HepG2 (cell line): ENCODE measurements at regions not wholly inside any gene's neighbourhood (a gene's known extent, or its start where the extent isn't known, plus 50 kb on each side); places are given as distances from the start of the nearest gene placed in this dataset.

Experiments used
- ATAC-seq: fragments of 200-7000 bp; cut with Tn5 transposase; 3 replicates; pipeline ENCODE4 v1.9.1; 2020; ENCODE audit warnings: mild to moderate bottlenecking, moderate library complexity
- BruUV-seq: library from RNA; stranded (reverse); fragments of 400-500 nt; replicated peaks from 2 replicates; lab custom pipeline; 2021; lab: Mats Ljungman, UMichigan
- CTCF ChIA-PET: fragments of 300-600 bp; formaldehyde crosslinking; extraction: SDS; loops from one replicate; lab custom pipeline; 2021; ENCODE audit warnings: low total read pairs, inconsistent platforms, low intra/inter-chr PET ratio; lab: Yijun Ruan, JAX
- POLR2A ChIA-PET: fragments of 350-600 bp; sonication (Branson Sonifier 250); formaldehyde crosslinking; loops from one replicate; lab custom pipeline; 2020; ENCODE audit warnings: antibody characterized with exemption, inconsistent platforms; lab: Yijun Ruan, JAX
- DNase-seq: peaks from one replicate; pipeline ENCODE4 v3.0.0-alpha.2; 2015; ENCODE audit warnings: low spot score
- FAIRE-seq: peaks from 3 replicates; lab custom pipeline; 2011; peaks lifted over from hg19 to GRCh38; lab: Jason Lieb, UNC
- H2AFZ ChIP-seq: one replicate; pipeline ENCODE4 v1.6.1; 2011; ENCODE audit warnings: low read length, inconsistent platforms
- H3K27ac ChIP-seq: fragments of 300-600 bp; 3 replicates; pipeline ENCODE4 v1.8.0; 2011; ENCODE audit warnings: mixed run types, mild to moderate bottlenecking, mixed read lengths, low read length, inconsistent platforms; ENCODE audit not compliant: insufficient read depth; ENCODE audit errors: extremely low read length
- H3K27me3 ChIP-seq, 2 experiments: fragments of 200-600 bp in 1 of 2; 2 replicates in 1 of 2; 3 replicates in 1 of 2; pipeline versions ENCODE4 v1.6.0 to v1.8.0; 2011; ENCODE audit warnings: low read length in 2 of 2, mild to moderate bottlenecking in 2 of 2, moderate library complexity in 2 of 2, inconsistent platforms in 1 of 2; ENCODE audit not compliant: insufficient read depth in 2 of 2, control insufficient read depth in 1 of 2
- H3K36me3 ChIP-seq, 2 experiments: fragments of 200-600 bp in 1 of 2; replicated peaks in 1 of 2; 2 replicates in 1 of 2; 3 replicates in 1 of 2; pipeline versions ENCODE4 v1.5.1 to v1.8.0; 2011; ENCODE audit warnings: low read length in 2 of 2, inconsistent platforms in 1 of 2; ENCODE audit not compliant: insufficient read depth in 2 of 2, control insufficient read depth in 1 of 2
- H3K4me1 ChIP-seq: 2 replicates; pipeline ENCODE4 v1.5.1; 2012; ENCODE audit warnings: low read length, inconsistent platforms; ENCODE audit not compliant: insufficient read depth
- H3K4me2 ChIP-seq: 2 replicates; pipeline ENCODE4 v1.6.0; 2011; ENCODE audit warnings: low read depth, low read length, inconsistent platforms
- H3K4me3 ChIP-seq, 3 experiments: fragments of 200-600 bp in 1 of 3; sonication (generic), shearing (Covaris generic) in 1 of 3; replicated peaks in 1 of 3; 2 replicates each; pipeline ENCODE4 v1.5.1; 2011 to 2016; ENCODE audit warnings: low read length in 3 of 3, inconsistent platforms in 2 of 3, low read depth in 2 of 3, mild to moderate bottlenecking in 2 of 3, control low read depth in 1 of 3, mixed read lengths in 1 of 3; ENCODE audit not compliant: insufficient read depth in 1 of 3
- H3K79me2 ChIP-seq: one replicate; pipeline ENCODE4 v1.6.1; 2011; ENCODE audit warnings: low read length, inconsistent platforms; ENCODE audit not compliant: insufficient read depth
- H3K9ac ChIP-seq: 2 replicates; pipeline ENCODE4 v1.6.0; 2011; ENCODE audit warnings: mild to moderate bottlenecking, low read depth, low read length, inconsistent platforms; ENCODE audit not compliant: insufficient read depth
- H3K9me3 ChIP-seq: 2 replicates; pipeline ENCODE4 v1.5.1; 2012; ENCODE audit warnings: mild to moderate bottlenecking, low read length
- H4K20me1 ChIP-seq: 2 replicates; pipeline ENCODE4 v1.6.0; 2011; ENCODE audit warnings: inconsistent platforms, mild to moderate bottlenecking, low read length, moderate library complexity; ENCODE audit not compliant: insufficient read depth
- ARHGAP35 ChIP-seq: sonication (generic); formaldehyde crosslinking; IDR thresholded peaks from 2 replicates; pipeline ENCODE4 v1.9.0; 2022; ENCODE audit warnings: mild to moderate bottlenecking, inconsistent platforms, moderate library complexity, missing genetic modification reagents, borderline replicate concordance
- MEIS2 ChIP-seq: sonication (generic); formaldehyde crosslinking; IDR thresholded peaks from 2 replicates; pipeline ENCODE4 v1.9.0; 2021; ENCODE audit warnings: mild to moderate bottlenecking, missing genetic modification reagents
- NFIB ChIP-seq: sonication (generic); formaldehyde crosslinking; IDR thresholded peaks from 2 replicates; pipeline ENCODE4 v1.9.0; 2021; ENCODE audit warnings: missing genetic modification reagents, mild to moderate bottlenecking, borderline replicate concordance
- SP4 ChIP-seq: sonication (generic); formaldehyde crosslinking; IDR thresholded peaks from 2 replicates; pipeline ENCODE4 v1.8.1; 2023; ENCODE audit warnings: mild to moderate bottlenecking, missing genetic modification reagents
- TFDP1 ChIP-seq: IDR thresholded peaks from 2 replicates; pipeline ENCODE4 v1.6.1; 2016; ENCODE audit warnings: missing compliant biosample characterization, missing genetic modification reagents, borderline replicate concordance
- TFE3 ChIP-seq: IDR thresholded peaks from 2 replicates; pipeline ENCODE4 v1.6.1; 2016
- THYN1 ChIP-seq: sonication (generic); formaldehyde crosslinking; IDR thresholded peaks from 2 replicates; pipeline ENCODE4 v1.8.1; 2023; ENCODE audit warnings: low read depth, mild to moderate bottlenecking, moderate library complexity, missing genetic modification reagents, borderline replicate concordance
- ZNF710 ChIP-seq: sonication (generic); formaldehyde crosslinking; IDR thresholded peaks from 2 replicates; pipeline ENCODE4 v1.5.0; 2020; ENCODE audit warnings: mild to moderate bottlenecking, missing genetic modification reagents, borderline replicate concordance
- ZNF75D ChIP-seq: sonication (generic); formaldehyde crosslinking; IDR thresholded peaks from 2 replicates; pipeline ENCODE4 v1.8.1; 2023; ENCODE audit warnings: missing genetic modification reagents, mild to moderate bottlenecking, borderline replicate concordance
- WGBS: methylation state at CpG from one replicate; pipeline ENCODE4 v1.1.6; 2017; ENCODE audit warnings: low lambda C conversion rate; 5-methylcytosine and 5-hydroxymethylcytosine counted together
- in situ Hi-C: cut with HindIII; loops from 2 replicates; pipeline ENCODE4 v1.10.0; 2017; ENCODE audit warnings: low pct_unique_long_range_greater_than_20kb; ENCODE audit not compliant: extremely low pct_ligation_motif_present
- intact Hi-C: fragments of 100-400 bp; cut with micrococcal nuclease; formaldehyde crosslinking; loops from one replicate; pipeline ENCODE4 v1.10.0; 2022; ENCODE audit not compliant: unreplicated experiment

- TF ChIP-seq ARHGAP35 (CRISPR knock-in tag) = no peak
- no peak for TF ChIP-seq SP4 (CRISPR knock-in tag)
- TF ChIP-seq MEIS2 = no peak
- no peak for TF ChIP-seq TFDP1 (CRISPR knock-in tag)
- TF ChIP-seq NFIB (CRISPR knock-in tag) = no peak
- no peak for TF ChIP-seq TFE3
- no peak for TF ChIP-seq ZNF75D (CRISPR knock-in tag)
These were observed 272.5 kb downstream of the ABHD5 start (continued) for GRCh38 chr3:43963208-43963607.

- Histone ChIP-seq H4K20me1 (no peaks in the 10 kb centered on the region), H3K36me3 (no peaks in the 10 kb centered on the region), H3K9ac (no peak overlapping the region), H3K4me3 (no peak overlapping the region), H3K79me2 (no peaks in the 10 kb centered on the region), H3K27ac (no peak overlapping the region), H3K27me3 (peaks cover 0 to 1% of the 10 kb centered on the region in 2 experiments; a peak in 4 of 5 replicates), H3K4me1 (no peaks in the 10 kb centered on the region), H3K9me3 (no peaks in the 10 kb centered on the region), H3K4me2 (no peak overlapping the region), H2AFZ (no peak overlapping the region)
- CTCF ChIA-PET = no interaction called here
- no peak for FAIRE-seq
- intact Hi-C loops (no loop called here), in situ Hi-C loops (no loop called here)
- DNase-seq = no peak
- POLR2A ChIA-PET = no interaction called here
- ATAC-seq = no peak
- WGBS = 0% methylated on average over 1 of the region's 1 CpG
- no TSS peak for BruUV-seq
- TF ChIP-seq ZNF710 (CRISPR knock-in tag) (no peak), THYN1 (CRISPR knock-in tag) (no peak)
These were observed 273.9 kb downstream of the ABHD5 start for GRCh38 chr3:43964640-43965039.
